Kidney (tissue), 13 donors: ENCODE measurements at regions not wholly inside any gene's neighbourhood (a gene's known extent, or its start where the extent isn't known, plus 50 kb on each side); places are given as distances from the start of the nearest gene placed in this dataset.

Source experiments
- DNase-seq, 5 donors: peaks; one replicate each; pipeline ENCODE4 v3.0.0-alpha.2; 2013 to 2020
- FAIRE-seq: peaks from 2 replicates; lab custom pipeline; 2012; peaks lifted over from hg19 to GRCh38; lab: Jason Lieb, UNC
- H3K27ac ChIP-seq, 2 donors: one replicate each; pipeline ENCODE4 v1.7.0; 2013; ENCODE audit warnings: low read depth in 2 of 2, low read length in 2 of 2, inconsistent platforms in 1 of 2
- H3K27me3 ChIP-seq: one replicate; pipeline ENCODE4 v1.7.1; 2013; ENCODE audit warnings: low read length, inconsistent platforms; ENCODE audit not compliant: control insufficient read depth, insufficient read depth
- H3K36me3 ChIP-seq, 3 donors: one replicate each; pipeline versions ENCODE4 v1.7.0 to v1.7.1; 2013; ENCODE audit warnings: low read length in 3 of 3, control low read depth in 1 of 3, inconsistent platforms in 1 of 3; ENCODE audit not compliant: insufficient read depth in 3 of 3, control insufficient read depth in 2 of 3
- H3K4me1 ChIP-seq, 3 donors: one replicate each; pipeline versions ENCODE4 v1.7.0 to v1.7.1; 2013; ENCODE audit warnings: low read length in 3 of 3, inconsistent platforms in 1 of 3, low read depth in 1 of 3; ENCODE audit not compliant: control insufficient read depth in 2 of 3, insufficient read depth in 2 of 3
- H3K4me3 ChIP-seq, 3 donors: one replicate each; pipeline versions ENCODE4 v1.7.0 to v1.8.1; 2013; ENCODE audit warnings: low read length in 3 of 3, control low read depth in 1 of 3, inconsistent platforms in 1 of 3
- H3K9ac ChIP-seq, 3 donors: one replicate each; pipeline versions ENCODE4 v1.7.0 to v1.7.1; 2013; ENCODE audit warnings: low read length in 3 of 3, control low read depth in 1 of 3, inconsistent platforms in 1 of 3
- H3K9me3 ChIP-seq, 3 donors: one replicate each; pipeline versions ENCODE4 v1.7.0 to v1.7.1; 2013; ENCODE audit warnings: low read length in 3 of 3, control low read depth in 1 of 3, inconsistent platforms in 1 of 3; ENCODE audit not compliant: control insufficient read depth in 2 of 3, insufficient read depth in 1 of 3
- CTCF ChIP-seq: IDR thresholded peaks from 3 replicates; pipeline ENCODE4 v1.5.1; 2012; ENCODE audit warnings: mild to moderate bottlenecking, moderate library complexity, borderline replicate concordance; ENCODE audit not compliant: insufficient read depth; ENCODE audit errors: extremely low read depth
- intact Hi-C: fragments of 100-400 bp; cut with DNase I; formaldehyde crosslinking; loops from one replicate; pipeline ENCODE4 v1.11.1; 2022
- donor health status: control.
- donor health status: control.
- donor health status: control.
- donor health status: control.
- donor health status: control.
- donor health status: DM: yes; HTN: yes; CAD: no.
- donor health status: Normal renal cell carcinoma (clear cell type).

- Histone ChIP-seq H3K9me3 (no peaks in the 10 kb centered on the region), H3K4me3 (no peak overlapping the region), H3K36me3 (no peaks in the 10 kb centered on the region), H3K27me3 (no peaks in the 10 kb centered on the region), H3K9ac (no peak overlapping the region), H3K27ac (no peak overlapping the region), H3K4me1 (no peaks in the 10 kb centered on the region)
- FAIRE-seq (no peak), DNase-seq (no peak)
- TF ChIP-seq CTCF: no peak
- intact Hi-C loops: no loop called here
Measured at GRCh38 chr10:111429288-111430028, 352.6 kb downstream of the ADRA2A start.

GRCh38 chr10:111430070-111430469 lies 353.2 kb downstream of the ADRA2A start:
- H3K27ac ChIP-seq: no peak overlapping the region
- H3K4me1 ChIP-seq: no peaks in the 10 kb centered on the region
- H3K9ac ChIP-seq: no peak overlapping the region
- no peaks in the 10 kb centered on the region for H3K9me3 ChIP-seq
- H3K36me3 ChIP-seq: no peaks in the 10 kb centered on the region
- no peak overlapping the region for H3K4me3 ChIP-seq
- no peak for FAIRE-seq
- H3K27me3 ChIP-seq: no peaks in the 10 kb centered on the region
- intact Hi-C loops: no loop called here
- no peak for DNase-seq
- no peak for TF ChIP-seq CTCF

GRCh38 chr10:111432588-111432987 lies 355.8 kb downstream of the ADRA2A start:
- FAIRE-seq (no peak), DNase-seq (no peak)
- Histone ChIP-seq H3K4me1 (no peaks in the 10 kb centered on the region), H3K4me3 (no peak overlapping the region), H3K36me3 (no peaks in the 10 kb centered on the region), H3K9ac (no peak overlapping the region), H3K27me3 (no peaks in the 10 kb centered on the region), H3K9me3 (no peaks in the 10 kb centered on the region), H3K27ac (no peak overlapping the region)
- no peak for TF ChIP-seq CTCF
- intact Hi-C loops: no loop called here
